Mesendoderm (in vitro differentiated cells): ENCODE measurements at regions not wholly inside any gene's neighbourhood (a gene's known extent, or its start where the extent isn't known, plus 50 kb on each side); places are given as distances from the start of the nearest gene placed in this dataset.

ENCODE experiments used
- DNase-seq: peaks from one replicate; pipeline ENCODE4 v3.0.0; 2013
- H2AK5ac ChIP-seq: 2 replicates; pipeline ENCODE4 v1.6.1; 2013; ENCODE audit warnings: low read length, inconsistent platforms
- H2BK120ac ChIP-seq: 2 replicates; pipeline ENCODE4 v1.6.1; 2013; ENCODE audit warnings: low read depth, mild to moderate bottlenecking, low read length, moderate library complexity, mixed read lengths
- H2BK15ac ChIP-seq: replicated peaks from 2 replicates; pipeline ENCODE4 v1.6.1; 2013; ENCODE audit warnings: low read depth, mild to moderate bottlenecking, moderate library complexity
- H2BK5ac ChIP-seq: 2 replicates; pipeline ENCODE4 v1.6.1; 2013; ENCODE audit warnings: low read length, inconsistent platforms
- H3K18ac ChIP-seq: 2 replicates; pipeline ENCODE4 v1.6.1; 2013; ENCODE audit warnings: mild to moderate bottlenecking, low read length, mixed read lengths
- H3K23ac ChIP-seq: one replicate; pipeline ENCODE4 v1.6.1; 2013; ENCODE audit warnings: low read length
- H3K27ac ChIP-seq: 2 replicates; pipeline ENCODE4 v1.5.1; 2013; ENCODE audit warnings: low read depth, mild to moderate bottlenecking, inconsistent platforms, low read length, moderate library complexity
- H3K27me3 ChIP-seq: 2 replicates; pipeline ENCODE4 v1.6.1; 2013; ENCODE audit warnings: low read length, control low read depth, mild to moderate bottlenecking, inconsistent platforms; ENCODE audit not compliant: insufficient read depth, poor library complexity
- H3K36me3 ChIP-seq: 2 replicates; pipeline ENCODE4 v1.6.1; 2013; ENCODE audit warnings: low read length, inconsistent platforms; ENCODE audit not compliant: control insufficient read depth, insufficient read depth
- H3K4ac ChIP-seq: one replicate; pipeline ENCODE4 v1.6.1; 2013; ENCODE audit warnings: low read depth, mild to moderate bottlenecking, low read length, moderate library complexity
- H3K4me1 ChIP-seq: 2 replicates; pipeline ENCODE4 v1.6.1; 2013; ENCODE audit warnings: low read depth, low read length, inconsistent platforms; ENCODE audit not compliant: control insufficient read depth
- H3K4me2 ChIP-seq: 2 replicates; pipeline ENCODE4 v1.6.1; 2013; ENCODE audit warnings: low read length
- H3K4me3 ChIP-seq: 2 replicates; pipeline ENCODE4 v1.5.1; 2013; ENCODE audit warnings: mild to moderate bottlenecking, low read length
- H3K56ac ChIP-seq: one replicate; pipeline ENCODE4 v1.6.1; 2013; ENCODE audit warnings: low read length
- H3K79me1 ChIP-seq: 2 replicates; pipeline ENCODE4 v1.6.1; 2013; ENCODE audit warnings: low read length, inconsistent platforms
- H3K79me2 ChIP-seq: 2 replicates; pipeline ENCODE4 v1.6.1; 2013; ENCODE audit warnings: mild to moderate bottlenecking, low read length; ENCODE audit not compliant: control insufficient read depth, insufficient read depth
- H3K9ac ChIP-seq: 2 replicates; pipeline ENCODE4 v1.6.1; 2013; ENCODE audit warnings: low read length, inconsistent platforms
- H4K5ac ChIP-seq: one replicate; pipeline ENCODE4 v1.6.1; 2013; ENCODE audit warnings: low read length
- H4K8ac ChIP-seq: one replicate; pipeline ENCODE4 v1.6.1; 2013; ENCODE audit warnings: low read depth, mild to moderate bottlenecking, control low read depth, low read length, moderate library complexity
- WGBS: extraction: QIAGEN DNeasy Blood & Tissue Kit; methylation state at CpG from one replicate; pipeline ENCODE4 v1.1.7; 2013; ENCODE audit warnings: low lambda C conversion rate, missing lambda C conversion rate; ENCODE audit not compliant: insufficient coverage; ENCODE audit errors: extremely low coverage; 5-methylcytosine and 5-hydroxymethylcytosine counted together

GRCh38 chr1:244356376-244356775 is 95.3 kb downstream of the ADSS2 start:
- Histone ChIP-seq H2BK15ac (no peak overlapping the region), H3K79me2 (no peaks in the 10 kb centered on the region), H3K4me1 (peaks cover 12% of the 10 kb centered on the region), H2AK5ac (no peak overlapping the region), H4K8ac (no peak overlapping the region), H2BK5ac (no peak overlapping the region), H3K18ac (no peak overlapping the region), H3K4me2 (no peak overlapping the region), H3K79me1 (no peaks in the 10 kb centered on the region), H3K56ac (no peak overlapping the region), H3K23ac (no peak overlapping the region), H3K27ac (no peak overlapping the region), H3K9ac (no peak overlapping the region), H3K27me3 (no peaks in the 10 kb centered on the region), H3K4me3 (no peak overlapping the region), H3K4ac (no peak overlapping the region), H2BK120ac (no peak overlapping the region), H3K36me3 (no peaks in the 10 kb centered on the region), H4K5ac (no peak overlapping the region)
- DNase-seq: no peak
- no CpG with 5 or more reads among the region's 1 CpG for WGBS
